Hepatocyte (in vitro differentiated cells): ENCODE measurements at regions not wholly inside any gene's neighbourhood (a gene's known extent, or its start where the extent isn't known, plus 50 kb on each side); places are given as distances from the start of the nearest gene placed in this dataset.

ENCODE experiments used
- DNase-seq: peaks from one replicate; pipeline ENCODE4 v3.0.0-alpha.2; 2016; ENCODE audit warnings: low spot score
- H2AFZ ChIP-seq: fragments of 200-600 bp; sonication (generic); 2 replicates; pipeline ENCODE4 v1.6.0; 2016; ENCODE audit warnings: antibody characterized with exemption, mild to moderate bottlenecking
- H3K27ac ChIP-seq: fragments of 200-600 bp; sonication (generic); 2 replicates; pipeline ENCODE4 v1.5.1; 2016; ENCODE audit warnings: mild to moderate bottlenecking
- H3K27me3 ChIP-seq: fragments of 200-600 bp; sonication (generic); 2 replicates; pipeline ENCODE4 v1.6.1; 2016
- H3K36me3 ChIP-seq: fragments of 200-600 bp; sonication (generic); replicated peaks from 2 replicates; pipeline ENCODE4 v1.5.1; 2016; ENCODE audit warnings: low read depth; ENCODE audit not compliant: insufficient read depth
- H3K4me1 ChIP-seq: fragments of 200-600 bp; sonication (generic); 2 replicates; pipeline ENCODE4 v1.5.1; 2016; ENCODE audit warnings: mild to moderate bottlenecking, moderate library complexity; ENCODE audit not compliant: insufficient read depth
- H3K4me2 ChIP-seq: fragments of 200-600 bp; sonication (generic); 2 replicates; pipeline ENCODE4 v1.6.0; 2016
- H3K4me3 ChIP-seq: fragments of 200-600 bp; sonication (generic); 2 replicates; pipeline ENCODE4 v1.5.1; 2016; ENCODE audit warnings: mild to moderate bottlenecking
- H3K79me2 ChIP-seq: fragments of 200-600 bp; sonication (generic); 2 replicates; pipeline ENCODE4 v1.6.0; 2017; ENCODE audit warnings: mild to moderate bottlenecking
- H3K9me2 ChIP-seq: fragments of 200-600 bp; sonication (generic); replicated peaks from 2 replicates; pipeline ENCODE4 v1.6.0; 2017; ENCODE audit warnings: mild to moderate bottlenecking; ENCODE audit not compliant: insufficient read depth
- H3K9me3 ChIP-seq: fragments of 200-600 bp; sonication (generic); 2 replicates; pipeline ENCODE4 v1.5.1; 2016; ENCODE audit warnings: low read depth, mild to moderate bottlenecking
- H4K20me1 ChIP-seq: fragments of 200-600 bp; sonication (generic); 2 replicates; pipeline ENCODE4 v1.6.0; 2016; ENCODE audit warnings: mild to moderate bottlenecking; ENCODE audit not compliant: insufficient read depth, poor library complexity, severe bottlenecking
- EZH2 ChIP-seq: fragments of 200-600 bp; sonication (generic); IDR thresholded peaks from 2 replicates; pipeline ENCODE4 v1.6.1; 2016; ENCODE audit warnings: antibody characterized with exemption, mild to moderate bottlenecking, borderline replicate concordance
- EZH2phosphoT487 ChIP-seq: fragments of 200-600 bp; sonication (generic); IDR thresholded peaks from one replicate; pipeline ENCODE4 v1.6.1; 2018; ENCODE audit warnings: antibody characterized with exemption, mild to moderate bottlenecking, low read depth, moderate library complexity; ENCODE audit not compliant: unreplicated experiment, severe bottlenecking
- WGBS: methylation state at CpG from one replicate; pipeline ENCODE4 v1.1.6; 2016; ENCODE audit warnings: low lambda C conversion rate; ENCODE audit errors: missing lambda C conversion rate; 5-methylcytosine and 5-hydroxymethylcytosine counted together
- TF ChIP-seq, protein P1 (sequence below): fragments of 200-600 bp; sonication (generic); IDR thresholded peaks from 2 replicates; pipeline ENCODE4 v1.5.1; 2016; ENCODE audit warnings: antibody characterized with exemption, mild to moderate bottlenecking; ENCODE audit not compliant: poor library complexity

- TF ChIP-seq, protein P1, sequence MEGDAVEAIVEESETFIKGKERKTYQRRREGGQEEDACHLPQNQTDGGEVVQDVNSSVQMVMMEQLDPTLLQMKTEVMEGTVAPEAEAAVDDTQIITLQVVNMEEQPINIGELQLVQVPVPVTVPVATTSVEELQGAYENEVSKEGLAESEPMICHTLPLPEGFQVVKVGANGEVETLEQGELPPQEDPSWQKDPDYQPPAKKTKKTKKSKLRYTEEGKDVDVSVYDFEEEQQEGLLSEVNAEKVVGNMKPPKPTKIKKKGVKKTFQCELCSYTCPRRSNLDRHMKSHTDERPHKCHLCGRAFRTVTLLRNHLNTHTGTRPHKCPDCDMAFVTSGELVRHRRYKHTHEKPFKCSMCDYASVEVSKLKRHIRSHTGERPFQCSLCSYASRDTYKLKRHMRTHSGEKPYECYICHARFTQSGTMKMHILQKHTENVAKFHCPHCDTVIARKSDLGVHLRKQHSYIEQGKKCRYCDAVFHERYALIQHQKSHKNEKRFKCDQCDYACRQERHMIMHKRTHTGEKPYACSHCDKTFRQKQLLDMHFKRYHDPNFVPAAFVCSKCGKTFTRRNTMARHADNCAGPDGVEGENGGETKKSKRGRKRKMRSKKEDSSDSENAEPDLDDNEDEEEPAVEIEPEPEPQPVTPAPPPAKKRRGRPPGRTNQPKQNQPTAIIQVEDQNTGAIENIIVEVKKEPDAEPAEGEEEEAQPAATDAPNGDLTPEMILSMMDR: no peak
- TF ChIP-seq EZH2phosphoT487: no peak
- TF ChIP-seq EZH2: no peak
- no peaks in the 10 kb centered on the region for H3K9me3 ChIP-seq
- no peak overlapping the region for H3K4me3 ChIP-seq
- H4K20me1 ChIP-seq: no peaks in the 10 kb centered on the region
- WGBS: 66% methylated on average over 6 of the region's 6 CpGs
- no peak overlapping the region for H3K4me2 ChIP-seq
- no peaks in the 10 kb centered on the region for H3K27me3 ChIP-seq
- no peaks in the 10 kb centered on the region for H3K79me2 ChIP-seq
- H3K27ac ChIP-seq: no peak overlapping the region
- no peaks in the 10 kb centered on the region for H3K36me3 ChIP-seq
- H2AFZ ChIP-seq: no peak overlapping the region
- no peaks in the 10 kb centered on the region for H3K4me1 ChIP-seq
- no peak for DNase-seq
- no peaks in the 10 kb centered on the region for H3K9me2 ChIP-seq
Observed at GRCh38 chr10:71081229-71081560, 131.2 kb upstream of the UNC5B start.

DNA sequence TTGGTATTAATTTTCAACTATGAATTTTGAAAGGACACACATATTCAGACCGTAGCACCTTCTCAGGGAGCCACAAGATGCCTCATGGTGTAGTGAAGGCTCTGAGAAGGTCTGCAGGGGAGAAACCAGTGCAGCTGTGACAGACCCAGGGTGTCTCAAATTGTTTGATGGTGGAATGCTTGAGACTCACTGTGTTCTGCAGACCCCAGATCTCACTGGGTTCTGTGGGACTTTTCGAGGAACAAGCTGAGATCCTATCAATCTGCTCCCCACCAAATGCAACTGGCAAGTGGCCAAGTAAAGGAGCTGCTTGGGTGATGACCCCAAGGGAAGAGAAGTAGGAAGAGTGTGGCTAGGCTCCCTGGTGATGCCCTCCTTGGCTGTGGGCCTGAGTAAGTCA, 130.5 kb upstream of the UNC5B start:
- H3K9me2 ChIP-seq: no peaks in the 10 kb centered on the region
- H3K79me2 ChIP-seq: no peaks in the 10 kb centered on the region
- TF ChIP-seq EZH2phosphoT487: no peak
- TF ChIP-seq EZH2: no peak
- TF ChIP-seq, protein P1: no peak
- no peak overlapping the region for H3K27ac ChIP-seq
- H3K9me3 ChIP-seq: no peaks in the 10 kb centered on the region
- H3K27me3 ChIP-seq: no peaks in the 10 kb centered on the region
- no peaks in the 10 kb centered on the region for H4K20me1 ChIP-seq
- WGBS: 80% methylated on average over 2 of the region's 2 CpGs
- no peak overlapping the region for H2AFZ ChIP-seq
- DNase-seq: no peak
- no peaks in the 10 kb centered on the region for H3K36me3 ChIP-seq
- no peak overlapping the region for H3K4me3 ChIP-seq
- H3K4me2 ChIP-seq: no peak overlapping the region
- no peaks in the 10 kb centered on the region for H3K4me1 ChIP-seq

GRCh38 chr10:71082960-71083715, 129.2 kb upstream of the UNC5B start:
- DNase-seq: no peak
- Histone ChIP-seq H3K79me2 (no peaks in the 10 kb centered on the region), H3K36me3 (no peaks in the 10 kb centered on the region), H3K27me3 (no peaks in the 10 kb centered on the region), H3K4me1 (no peaks in the 10 kb centered on the region), H3K4me3 (no peak overlapping the region), H3K4me2 (no peak overlapping the region), H3K27ac (no peak overlapping the region), H4K20me1 (no peaks in the 10 kb centered on the region), H3K9me2 (no peaks in the 10 kb centered on the region), H2AFZ (no peak overlapping the region), H3K9me3 (no peaks in the 10 kb centered on the region)
- 73% methylated on average over 10 of the region's 10 CpGs for WGBS
- no peak for TF ChIP-seq EZH2phosphoT487
- TF ChIP-seq, protein P1: no peak
- no peak for TF ChIP-seq EZH2

DNA sequence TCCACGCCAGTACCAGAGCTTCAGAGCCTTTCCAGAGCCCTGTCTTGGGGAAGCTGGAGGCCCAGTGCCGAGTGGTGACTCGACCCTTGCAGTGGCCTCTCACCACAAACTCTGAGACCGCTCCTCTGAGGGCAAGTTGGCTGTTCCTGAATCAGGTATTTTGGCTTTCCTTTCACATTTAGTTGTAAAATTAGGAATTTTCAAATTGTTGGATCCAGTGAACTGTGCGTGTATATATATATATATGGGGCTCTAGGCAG, 128.7 kb upstream of the UNC5B start:
- Histone ChIP-seq H3K36me3 (no peaks in the 10 kb centered on the region), H3K27ac (no peak overlapping the region), H3K4me2 (no peak overlapping the region), H3K9me2 (no peaks in the 10 kb centered on the region), H3K9me3 (no peaks in the 10 kb centered on the region), H3K27me3 (no peaks in the 10 kb centered on the region), H2AFZ (no peak overlapping the region), H3K79me2 (no peaks in the 10 kb centered on the region), H3K4me1 (no peaks in the 10 kb centered on the region), H3K4me3 (no peak overlapping the region), H4K20me1 (no peaks in the 10 kb centered on the region)
- TF ChIP-seq EZH2phosphoT487: no peak
- TF ChIP-seq EZH2: no peak
- TF ChIP-seq, protein P1: no peak
- WGBS: 70% methylated on average over 5 of the region's 5 CpGs
- no peak for DNase-seq
